T-helper 2 cell treated with Interferon-gamma antibody and Interleukin-4, amounts not matched to agents 5 μg/mL and 100 μg/mL, for 36 hours (primary cell): ENCODE measurements at regions not wholly inside any gene's neighbourhood (a gene's known extent, or its start where the extent isn't known, plus 50 kb on each side); places are given as distances from the start of the nearest gene placed in this dataset.

Experiments
- DNase-seq: peaks from one replicate; pipeline ENCODE4 v3.0.0; 2021; ENCODE audit warnings: low spot score
- H3K27ac Mint-ChIP-seq: one replicate; pipeline ENCODE4 v1.8.0; 2021; ENCODE audit warnings: mild to moderate bottlenecking, mixed read lengths
- H3K27me3 Mint-ChIP-seq: one replicate; pipeline ENCODE4 v1.8.0; 2021; ENCODE audit warnings: low read depth, mixed read lengths
- H3K36me3 Mint-ChIP-seq: one replicate; pipeline ENCODE4 v1.8.0; 2021; ENCODE audit warnings: low read depth, mixed read lengths
- H3K4me1 Mint-ChIP-seq: one replicate; pipeline ENCODE4 v1.8.0; 2021; ENCODE audit warnings: low read depth, mixed read lengths
- H3K4me3 Mint-ChIP-seq: one replicate; pipeline ENCODE4 v1.8.0; 2022; ENCODE audit warnings: mild to moderate bottlenecking, moderate library complexity, mixed read lengths
- H3K9me3 Mint-ChIP-seq: one replicate; pipeline ENCODE4 v1.8.0; 2021; ENCODE audit warnings: mixed read lengths

GRCh38 chr12:127268213-127268612 lies 998.8 kb upstream of the TMEM132C start:
- DNase-seq, result no peak
- Mint-ChIP-seq H3K9me3 (peaks cover 4% of the 10 kb centered on the region), H3K4me3 (no peak overlapping the region), H3K27me3 (no peaks in the 10 kb centered on the region), H3K4me1 (no peaks in the 10 kb centered on the region), H3K36me3 (no peaks in the 10 kb centered on the region), H3K27ac (no peak overlapping the region)

DNA sequence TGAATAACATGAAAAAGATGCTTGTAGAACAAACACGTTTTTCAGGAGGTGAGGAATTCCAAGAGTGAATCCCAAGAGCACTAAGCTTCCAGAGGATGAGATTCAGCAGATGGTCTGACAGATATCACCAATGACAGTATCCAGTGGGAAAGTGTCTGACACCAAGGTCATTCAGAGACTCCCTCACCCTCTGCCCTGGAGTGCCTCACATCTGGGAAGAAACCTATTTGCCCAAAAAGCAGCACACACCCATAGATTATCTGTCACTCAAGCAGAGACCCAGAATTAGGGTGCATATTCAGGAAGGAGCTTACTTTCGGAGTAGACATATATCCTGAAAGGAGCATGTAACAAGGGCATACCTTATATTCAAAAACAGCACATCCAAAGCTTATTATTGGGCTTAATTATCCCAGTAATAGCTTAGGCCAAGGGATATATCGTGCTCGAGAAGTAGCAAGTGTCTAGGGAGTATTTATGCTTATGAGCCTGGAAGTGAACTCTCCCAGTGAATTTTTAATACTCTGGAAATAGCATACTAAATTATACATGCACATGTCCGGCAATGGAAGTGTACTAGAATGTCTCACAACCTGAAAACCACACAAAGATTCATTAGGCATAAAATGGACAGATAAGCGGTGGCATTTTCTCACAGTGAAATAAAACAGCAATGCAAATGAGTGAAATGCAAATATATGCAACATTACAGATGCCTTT lies 998.1 kb upstream of the TMEM132C start:
- no peak for DNase-seq
- Mint-ChIP-seq H3K27ac (no peak overlapping the region), H3K9me3 (no peaks in the 10 kb centered on the region), H3K27me3 (no peaks in the 10 kb centered on the region), H3K4me3 (no peak overlapping the region), H3K36me3 (no peaks in the 10 kb centered on the region), H3K4me1 (no peaks in the 10 kb centered on the region)

DNA sequence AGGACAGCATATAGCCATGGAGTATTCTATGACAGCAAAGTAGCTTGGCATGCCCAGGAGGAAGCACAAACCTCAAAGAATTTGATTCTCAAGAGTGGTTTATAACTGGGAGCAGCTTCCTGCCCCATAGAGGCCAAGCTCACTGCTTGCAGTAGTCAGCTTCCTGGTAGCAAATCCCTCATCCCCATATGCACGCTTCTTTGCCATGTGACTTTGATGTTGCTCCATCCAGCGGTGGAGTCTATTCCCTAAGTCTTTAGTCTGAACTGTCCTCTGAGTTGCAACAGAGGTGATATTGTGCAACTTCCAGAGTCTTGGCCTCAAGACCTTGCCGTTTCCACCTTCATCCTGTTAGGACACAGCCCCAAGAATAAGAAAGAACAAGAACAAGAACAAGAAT lies 996.8 kb upstream of the TMEM132C start:
- Mint-ChIP-seq H3K27me3 (no peaks in the 10 kb centered on the region), H3K36me3 (no peaks in the 10 kb centered on the region), H3K9me3 (no peaks in the 10 kb centered on the region), H3K4me3 (no peak overlapping the region), H3K4me1 (no peaks in the 10 kb centered on the region), H3K27ac (no peak overlapping the region)
- no peak for DNase-seq

- H3K36me3 Mint-ChIP-seq, result no peaks in the 10 kb centered on the region
- no peaks in the 10 kb centered on the region for H3K4me1 Mint-ChIP-seq
- no peak for DNase-seq
- no peak overlapping the region for H3K27ac Mint-ChIP-seq
- H3K9me3 Mint-ChIP-seq, result no peaks in the 10 kb centered on the region
- H3K4me3 Mint-ChIP-seq, result no peak overlapping the region
- no peaks in the 10 kb centered on the region for H3K27me3 Mint-ChIP-seq
Observed at GRCh38 chr12:127271776-127272175, 995.2 kb upstream of the TMEM132C start.

- Mint-ChIP-seq H3K36me3 (no peaks in the 10 kb centered on the region), H3K27ac (no peak overlapping the region), H3K4me3 (no peak overlapping the region), H3K9me3 (no peaks in the 10 kb centered on the region), H3K27me3 (no peaks in the 10 kb centered on the region), H3K4me1 (no peaks in the 10 kb centered on the region)
- no peak for DNase-seq
Observed at GRCh38 chr12:127272864-127273263, 994.1 kb upstream of the TMEM132C start.

DNA sequence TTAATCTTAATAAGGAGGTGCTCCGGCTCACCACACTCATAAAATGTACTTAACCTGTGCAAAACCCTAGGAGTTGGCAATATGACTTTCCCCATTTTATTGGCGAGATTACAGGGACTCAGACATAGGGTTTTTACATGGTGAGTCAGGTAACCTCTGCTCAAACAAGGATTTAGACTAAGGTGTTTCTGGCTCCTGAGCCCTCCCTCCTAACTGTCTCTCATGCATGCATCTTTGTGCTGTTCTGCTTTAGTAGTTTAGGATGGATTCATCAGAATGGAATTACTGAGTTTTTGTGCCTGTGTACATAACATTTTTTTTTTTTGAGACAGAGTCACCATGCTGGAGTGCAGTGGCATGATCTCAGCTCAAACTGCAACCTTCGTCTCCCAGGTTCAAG lies 993.3 kb upstream of the TMEM132C start:
- H3K4me1 Mint-ChIP-seq, result no peaks in the 10 kb centered on the region
- DNase-seq, result no peak
- H3K27ac Mint-ChIP-seq, result no peak overlapping the region
- H3K9me3 Mint-ChIP-seq, result no peaks in the 10 kb centered on the region
- H3K4me3 Mint-ChIP-seq, result no peak overlapping the region
- H3K27me3 Mint-ChIP-seq, result no peaks in the 10 kb centered on the region
- H3K36me3 Mint-ChIP-seq, result no peaks in the 10 kb centered on the region

GRCh38 chr12:127275416-127275815 lies 991.6 kb upstream of the TMEM132C start:
- H3K4me3 Mint-ChIP-seq, result no peak overlapping the region
- no peaks in the 10 kb centered on the region for H3K27me3 Mint-ChIP-seq
- H3K9me3 Mint-ChIP-seq, result no peaks in the 10 kb centered on the region

DNA sequence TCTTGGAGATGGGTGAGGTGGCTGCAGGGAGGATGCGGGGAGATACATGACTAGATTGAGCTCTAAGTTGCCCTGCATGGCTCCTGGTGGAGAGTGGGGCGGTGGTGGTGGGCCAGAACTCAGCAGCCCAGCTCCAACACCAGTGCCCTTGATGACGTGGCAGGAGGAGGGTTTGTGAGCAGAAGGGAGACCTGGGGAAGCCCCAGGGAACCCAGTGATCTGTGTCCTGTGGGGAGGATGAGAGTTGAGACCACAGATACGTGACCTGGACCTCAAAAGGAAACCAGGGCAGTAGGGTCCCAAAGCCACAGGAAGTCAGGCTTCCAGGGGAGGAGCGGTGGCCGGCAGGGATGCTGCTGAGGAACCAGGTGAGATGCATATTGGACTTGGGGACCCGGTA lies 989.1 kb upstream of the TMEM132C start:
- H3K36me3 Mint-ChIP-seq, result no peaks in the 10 kb centered on the region
- H3K27ac Mint-ChIP-seq, result no peak overlapping the region
- no peaks in the 10 kb centered on the region for H3K27me3 Mint-ChIP-seq
- no peak for DNase-seq
- H3K4me1 Mint-ChIP-seq, result peaks cover 2% of the 10 kb centered on the region
- H3K9me3 Mint-ChIP-seq, result no peaks in the 10 kb centered on the region
- no peak overlapping the region for H3K4me3 Mint-ChIP-seq

More at GRCh38 chr12:127275416-127275815, 991.6 kb upstream of the TMEM132C start:
- no peak for DNase-seq
- no peak overlapping the region for H3K27ac Mint-ChIP-seq
- H3K4me1 Mint-ChIP-seq, result no peaks in the 10 kb centered on the region
- no peaks in the 10 kb centered on the region for H3K36me3 Mint-ChIP-seq

- no peaks in the 10 kb centered on the region for H3K27me3 Mint-ChIP-seq
- no peaks in the 10 kb centered on the region for H3K36me3 Mint-ChIP-seq
- no peaks in the 10 kb centered on the region for H3K9me3 Mint-ChIP-seq
- peaks cover 2% of the 10 kb centered on the region for H3K4me1 Mint-ChIP-seq
- no peak for DNase-seq
- no peak overlapping the region for H3K4me3 Mint-ChIP-seq
- no peak overlapping the region for H3K27ac Mint-ChIP-seq
Observed at GRCh38 chr12:127278351-127278750, 988.6 kb upstream of the TMEM132C start.

DNA sequence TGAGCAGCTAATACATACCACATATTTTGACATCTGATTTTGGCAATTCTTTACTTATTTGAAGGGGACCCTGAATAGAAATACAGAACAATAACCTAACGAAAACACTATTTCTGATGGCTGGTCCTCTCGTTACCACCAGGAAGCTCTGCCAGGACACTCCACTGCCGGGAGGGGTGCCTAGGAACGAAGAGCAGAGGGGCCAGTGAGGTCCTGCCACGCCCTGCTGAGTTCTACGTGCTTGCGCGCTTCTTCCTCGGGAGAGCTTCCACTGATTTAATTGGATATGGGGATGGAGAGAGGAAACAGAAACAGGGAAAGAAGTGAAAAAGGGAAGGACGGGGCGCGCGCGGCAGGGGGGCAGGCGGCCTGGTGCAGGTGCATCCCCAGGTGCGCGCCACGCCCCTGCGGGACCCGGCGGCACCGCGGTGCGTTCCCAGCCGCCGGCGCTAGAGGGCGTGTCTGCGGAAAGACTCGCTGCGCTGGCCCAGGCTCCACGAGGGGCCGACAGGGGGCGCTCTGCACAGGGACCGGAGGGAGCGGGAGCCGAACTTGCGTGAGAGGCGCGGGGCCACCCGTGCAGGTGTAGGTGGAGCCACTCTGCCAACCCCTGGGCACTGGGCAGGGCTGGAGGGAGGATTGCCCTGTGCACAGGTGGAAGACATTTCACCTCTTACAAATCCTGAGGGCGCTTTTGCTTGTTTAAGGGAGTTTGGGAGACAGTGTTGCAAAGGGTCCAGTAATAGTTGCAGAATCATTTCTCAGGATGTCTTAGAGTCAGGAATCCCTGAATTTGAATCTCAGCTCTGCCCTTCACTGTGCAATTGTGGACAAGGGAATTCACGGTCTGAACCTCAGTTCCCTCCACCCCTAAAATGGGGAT lies 986.3 kb upstream of the TMEM132C start:
- no peaks in the 10 kb centered on the region for H3K27me3 Mint-ChIP-seq

GRCh38 chr12:127282786-127283565 lies 984.0 kb upstream of the TMEM132C start:
- no peaks in the 10 kb centered on the region for H3K36me3 Mint-ChIP-seq
- H3K4me3 Mint-ChIP-seq, result no peak overlapping the region
- no peaks in the 10 kb centered on the region for H3K9me3 Mint-ChIP-seq
- no peaks in the 10 kb centered on the region for H3K27me3 Mint-ChIP-seq
- no peak for DNase-seq
- no peak overlapping the region for H3K27ac Mint-ChIP-seq
- H3K4me1 Mint-ChIP-seq, result peaks cover 2% of the 10 kb centered on the region

More for the DNA sequence above, 986.3 kb upstream of the TMEM132C start:
- no peaks in the 10 kb centered on the region for H3K36me3 Mint-ChIP-seq
- H3K27ac Mint-ChIP-seq, result no peak overlapping the region
- no peaks in the 10 kb centered on the region for H3K9me3 Mint-ChIP-seq
- no peak overlapping the region for H3K4me3 Mint-ChIP-seq
- peak; percentile 68 for DNase-seq
- H3K4me1 Mint-ChIP-seq, result peaks cover 2% of the 10 kb centered on the region

- Mint-ChIP-seq H3K27me3 (no peaks in the 10 kb centered on the region), H3K9me3 (no peaks in the 10 kb centered on the region), H3K27ac (no peak overlapping the region), H3K36me3 (no peaks in the 10 kb centered on the region), H3K4me1 (peaks cover 2% of the 10 kb centered on the region), H3K4me3 (no peak overlapping the region)
- no peak for DNase-seq
Observed at GRCh38 chr12:127284021-127284420, 982.9 kb upstream of the TMEM132C start.

DNA sequence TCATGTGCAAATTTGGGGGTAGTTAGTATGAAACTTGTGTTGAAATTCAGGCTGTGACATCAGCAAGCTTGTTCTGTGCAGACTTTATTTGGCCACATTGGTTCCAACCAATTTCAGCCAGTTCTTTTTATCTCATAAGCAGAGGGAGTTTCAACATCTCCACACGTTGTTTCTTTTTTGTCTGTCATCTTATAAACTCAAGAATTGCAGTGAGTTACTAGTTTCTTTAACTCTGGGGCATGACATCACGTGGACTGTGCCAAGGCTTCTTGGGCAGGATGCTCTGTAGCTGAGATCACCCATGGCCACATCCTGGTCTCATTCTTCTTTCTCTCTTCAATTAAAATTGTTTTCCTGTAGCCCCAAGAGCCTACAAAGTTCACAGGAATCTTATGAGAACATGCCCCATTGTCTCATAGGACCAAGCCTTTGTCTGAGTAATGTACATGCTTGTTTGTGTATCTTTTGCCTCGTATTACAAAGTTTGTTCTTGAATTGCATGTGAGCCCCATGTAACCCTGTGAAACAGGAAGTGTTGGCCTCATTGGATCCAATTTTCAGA lies 982.0 kb upstream of the TMEM132C start:
- DNase-seq, result no peak
- Mint-ChIP-seq H3K36me3 (no peaks in the 10 kb centered on the region), H3K27me3 (no peaks in the 10 kb centered on the region), H3K4me3 (no peak overlapping the region), H3K4me1 (peaks cover 2% of the 10 kb centered on the region), H3K9me3 (no peaks in the 10 kb centered on the region), H3K27ac (no peak overlapping the region)

DNA sequence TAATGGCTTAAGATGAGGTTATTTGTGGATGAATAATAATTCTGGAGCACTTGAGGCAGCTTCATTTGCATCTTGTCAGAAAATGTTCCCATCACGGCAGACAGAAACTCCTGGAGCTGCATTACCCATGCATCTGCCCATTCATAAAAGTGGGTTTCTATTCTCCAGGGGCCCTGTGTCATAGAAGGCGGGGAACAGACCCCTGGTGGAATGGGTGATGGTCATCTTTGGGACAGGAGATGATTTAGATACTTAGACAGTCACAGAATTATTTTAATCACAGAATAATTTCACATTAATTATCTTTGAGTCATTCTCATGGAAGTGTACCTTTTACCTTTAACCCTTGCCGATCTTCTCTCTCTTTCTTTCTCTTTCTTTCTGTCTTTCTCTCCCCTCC lies 980.7 kb upstream of the TMEM132C start:
- Mint-ChIP-seq H3K27ac (no peak overlapping the region), H3K36me3 (no peaks in the 10 kb centered on the region), H3K4me3 (no peak overlapping the region), H3K9me3 (no peaks in the 10 kb centered on the region), H3K27me3 (no peaks in the 10 kb centered on the region), H3K4me1 (no peaks in the 10 kb centered on the region)
- DNase-seq, result no peak
